ENCODE measurements at regions not wholly inside any gene's neighbourhood (a gene's known extent, or its start where the extent isn't known, plus 50 kb on each side); places are given as distances from the start of the nearest gene placed in this dataset.

DNA sequence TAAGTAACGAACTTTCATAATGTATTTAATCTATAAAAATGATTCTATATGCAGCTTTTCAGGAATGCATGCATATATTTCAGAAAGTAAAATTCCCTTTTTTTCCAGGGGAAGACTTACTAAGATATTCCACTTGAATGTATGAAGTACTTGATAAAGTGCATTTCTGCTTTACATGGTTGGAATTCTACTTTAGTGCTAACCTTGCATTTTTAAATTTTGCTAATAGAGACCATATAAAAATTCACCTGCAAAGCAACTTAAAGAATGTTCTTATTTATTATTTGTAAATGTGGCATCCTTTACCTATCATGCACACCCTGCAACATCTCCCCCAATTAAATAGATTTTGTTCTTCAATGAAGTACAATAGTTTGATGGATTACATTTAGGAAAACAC lies 392.8 kb downstream of the KCNJ2 start:
- TF ChIP-seq, protein P1, sequence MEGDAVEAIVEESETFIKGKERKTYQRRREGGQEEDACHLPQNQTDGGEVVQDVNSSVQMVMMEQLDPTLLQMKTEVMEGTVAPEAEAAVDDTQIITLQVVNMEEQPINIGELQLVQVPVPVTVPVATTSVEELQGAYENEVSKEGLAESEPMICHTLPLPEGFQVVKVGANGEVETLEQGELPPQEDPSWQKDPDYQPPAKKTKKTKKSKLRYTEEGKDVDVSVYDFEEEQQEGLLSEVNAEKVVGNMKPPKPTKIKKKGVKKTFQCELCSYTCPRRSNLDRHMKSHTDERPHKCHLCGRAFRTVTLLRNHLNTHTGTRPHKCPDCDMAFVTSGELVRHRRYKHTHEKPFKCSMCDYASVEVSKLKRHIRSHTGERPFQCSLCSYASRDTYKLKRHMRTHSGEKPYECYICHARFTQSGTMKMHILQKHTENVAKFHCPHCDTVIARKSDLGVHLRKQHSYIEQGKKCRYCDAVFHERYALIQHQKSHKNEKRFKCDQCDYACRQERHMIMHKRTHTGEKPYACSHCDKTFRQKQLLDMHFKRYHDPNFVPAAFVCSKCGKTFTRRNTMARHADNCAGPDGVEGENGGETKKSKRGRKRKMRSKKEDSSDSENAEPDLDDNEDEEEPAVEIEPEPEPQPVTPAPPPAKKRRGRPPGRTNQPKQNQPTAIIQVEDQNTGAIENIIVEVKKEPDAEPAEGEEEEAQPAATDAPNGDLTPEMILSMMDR (conservative IDR thresholded peaks at IDR 0.05), result no peak
- TF ChIP-seq EZH2 (IDR thresholded peaks at IDR 0.05; ENCODE audit: low read depth), result no peak

Data from PC-9 (cell line).